Embryonic facial prominence (tissue), 1 donor: ENCODE measurements at regions not wholly inside any gene's neighbourhood (a gene's known extent, or its start where the extent isn't known, plus 50 kb on each side); places are given as distances from the start of the nearest gene placed in this dataset.

Experiments used
- DNase-seq: peaks from one replicate; pipeline ENCODE4 v3.0.0-alpha.2; 2016; ENCODE audit errors: extremely low spot score

DNA sequence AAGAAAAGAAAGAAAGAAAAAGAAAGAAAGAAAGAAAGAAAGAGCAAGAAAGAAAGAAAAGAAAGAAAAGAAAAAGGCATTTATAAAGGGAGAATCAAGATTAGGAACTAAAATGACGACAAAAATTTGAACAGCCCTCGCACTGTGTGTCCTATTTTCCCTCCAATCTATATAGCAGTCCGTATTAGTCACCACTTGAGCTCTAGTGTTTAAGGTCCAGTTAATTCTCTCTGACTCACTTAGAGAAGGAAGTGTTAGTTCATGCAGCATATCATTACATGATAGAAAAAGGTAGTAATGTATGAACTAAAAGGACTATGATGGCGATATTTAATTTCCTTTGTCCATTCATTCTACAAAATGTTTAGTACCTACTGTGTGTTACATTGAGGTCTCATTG lies 122.7 kb downstream of the CBLL2 start:
- no peak for DNase-seq

DNA sequence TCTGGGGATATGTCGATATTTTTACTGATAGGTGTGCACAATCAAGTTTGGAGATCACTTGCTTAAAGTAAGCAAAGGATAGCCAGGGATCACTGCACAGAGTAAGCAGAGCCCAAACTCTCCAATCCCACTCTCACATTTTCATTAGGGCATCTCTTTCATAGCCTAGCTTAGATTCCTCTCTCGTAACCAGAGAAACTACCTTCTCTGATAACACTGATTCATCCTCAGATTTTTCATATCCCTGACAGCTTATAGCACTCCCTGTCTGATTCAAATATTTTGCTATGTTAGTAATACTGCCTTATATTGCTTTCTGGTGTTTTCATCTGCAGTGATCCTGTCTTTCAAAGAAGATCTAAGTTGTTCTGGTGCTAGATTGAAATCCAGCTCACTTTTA lies 123.7 kb downstream of the CBLL2 start:
- no peak for DNase-seq

DNA sequence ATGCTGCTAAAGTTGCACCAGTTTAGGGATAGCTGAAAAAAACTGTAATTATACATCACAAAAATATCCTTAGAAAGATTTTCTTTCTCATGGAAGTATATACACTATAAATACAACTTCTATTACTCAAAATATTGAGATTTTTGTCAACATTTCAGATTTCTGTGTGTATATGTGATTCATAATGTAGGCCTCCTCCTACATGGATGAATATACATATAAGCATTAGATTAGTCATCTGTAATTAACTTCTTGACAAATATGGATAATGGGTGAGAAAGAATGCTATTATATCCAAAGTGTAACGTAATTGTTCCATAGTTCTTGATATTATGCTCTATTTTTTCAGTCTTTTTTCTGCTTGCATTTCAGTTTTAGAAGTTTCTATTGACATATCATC lies 124.9 kb downstream of the CBLL2 start:
- DNase-seq: no peak

DNA sequence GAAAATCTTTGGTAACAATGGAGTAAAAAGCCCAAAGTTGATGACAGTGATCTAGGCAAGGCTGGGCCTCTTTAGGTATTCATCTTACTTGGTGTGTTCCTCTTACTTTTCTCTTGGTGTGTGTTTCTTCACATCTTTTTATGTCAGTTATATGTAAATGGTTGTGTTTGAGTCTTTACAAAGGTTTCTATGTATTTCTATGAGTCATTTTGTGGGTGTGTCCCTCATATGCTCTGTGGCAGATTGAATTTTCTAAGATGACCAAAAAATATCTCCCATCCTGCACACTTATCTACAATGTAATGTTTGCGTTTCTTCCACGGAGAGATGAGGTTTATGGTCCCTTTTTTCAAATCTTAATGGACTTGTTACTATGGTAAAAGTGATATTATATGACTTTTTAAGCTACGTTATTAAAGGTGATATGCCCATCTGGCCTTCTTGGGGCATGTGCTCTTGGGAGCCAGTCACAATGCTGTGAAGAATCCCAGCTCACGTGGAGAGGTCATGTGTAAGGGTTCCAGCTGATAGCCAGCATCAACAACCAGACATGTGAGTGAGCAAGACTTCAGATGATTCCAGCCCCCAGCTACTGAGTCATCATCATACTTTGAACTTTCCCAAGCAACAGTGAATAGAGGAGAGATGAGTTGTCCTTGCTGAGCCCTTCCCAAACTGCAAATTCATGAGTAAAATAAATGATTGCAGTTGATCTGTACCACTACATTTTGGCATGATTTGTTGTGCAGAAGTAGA lies 126.9 kb downstream of the CBLL2 start:
- no peak for DNase-seq

DNA sequence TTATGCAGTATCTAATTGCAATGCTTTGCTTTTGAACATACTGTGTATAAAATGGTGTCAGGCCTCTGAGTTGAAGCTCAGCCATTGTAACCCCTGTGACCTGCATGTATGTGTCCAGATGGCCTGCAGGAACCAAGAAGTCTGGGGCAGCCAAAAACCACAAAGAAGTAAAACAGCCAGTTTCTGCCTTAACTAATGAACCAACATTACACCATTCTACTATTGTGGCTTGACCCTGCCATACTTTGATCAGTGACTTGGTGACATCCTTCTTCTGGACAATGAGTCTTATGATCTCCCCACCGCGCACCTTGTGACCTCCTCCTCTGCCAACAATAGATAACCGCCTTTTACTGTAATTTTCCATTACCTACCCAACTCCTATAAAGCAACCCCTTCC lies 131.6 kb downstream of the CBLL2 start:
- no peak for DNase-seq

DNA sequence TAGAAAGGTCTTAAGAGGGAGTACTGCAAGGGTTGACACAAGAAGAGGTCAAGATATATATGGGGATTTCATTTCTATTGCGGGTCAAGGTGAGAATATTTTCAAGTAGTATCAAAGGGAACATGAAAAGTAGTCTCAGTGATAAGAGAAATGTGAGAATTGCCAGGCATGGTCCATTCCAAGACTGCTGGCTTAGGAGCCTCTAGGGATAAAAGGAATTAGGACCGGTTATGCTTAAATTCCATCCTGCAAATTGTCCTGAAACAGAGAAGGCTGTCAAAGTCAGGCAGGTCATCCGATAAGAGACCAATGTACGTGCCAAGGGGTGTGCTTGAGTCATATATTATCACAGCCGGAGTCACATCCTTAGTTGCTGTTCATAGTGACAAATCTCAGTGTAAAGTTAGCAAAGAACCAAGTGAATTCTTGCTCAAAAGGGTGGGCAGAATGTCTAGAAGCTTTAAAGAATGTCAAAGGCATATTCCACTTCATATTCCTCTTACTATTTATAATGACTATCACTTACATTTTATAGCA lies 133.6 kb downstream of the CBLL2 start:
- no peak for DNase-seq

DNA sequence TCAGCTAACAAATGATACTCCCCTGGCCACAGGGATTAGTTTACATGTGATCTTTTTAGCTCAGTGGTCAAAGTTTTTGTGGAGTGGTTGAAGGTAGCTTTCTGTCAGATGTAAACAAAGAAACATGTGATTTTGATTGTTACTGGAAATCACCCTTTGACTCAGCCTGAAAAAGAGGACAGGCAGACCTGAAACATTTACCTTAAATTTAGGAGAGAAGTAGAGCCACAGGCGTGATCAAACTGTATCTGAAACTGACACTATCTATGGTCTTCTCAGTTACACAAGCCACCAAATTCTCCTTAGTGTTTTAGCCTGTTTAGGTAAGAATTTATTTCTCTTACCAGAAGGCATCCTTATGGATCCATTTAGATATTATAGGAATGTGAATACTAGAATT lies 136.7 kb downstream of the CBLL2 start:
- DNase-seq: no peak

DNA sequence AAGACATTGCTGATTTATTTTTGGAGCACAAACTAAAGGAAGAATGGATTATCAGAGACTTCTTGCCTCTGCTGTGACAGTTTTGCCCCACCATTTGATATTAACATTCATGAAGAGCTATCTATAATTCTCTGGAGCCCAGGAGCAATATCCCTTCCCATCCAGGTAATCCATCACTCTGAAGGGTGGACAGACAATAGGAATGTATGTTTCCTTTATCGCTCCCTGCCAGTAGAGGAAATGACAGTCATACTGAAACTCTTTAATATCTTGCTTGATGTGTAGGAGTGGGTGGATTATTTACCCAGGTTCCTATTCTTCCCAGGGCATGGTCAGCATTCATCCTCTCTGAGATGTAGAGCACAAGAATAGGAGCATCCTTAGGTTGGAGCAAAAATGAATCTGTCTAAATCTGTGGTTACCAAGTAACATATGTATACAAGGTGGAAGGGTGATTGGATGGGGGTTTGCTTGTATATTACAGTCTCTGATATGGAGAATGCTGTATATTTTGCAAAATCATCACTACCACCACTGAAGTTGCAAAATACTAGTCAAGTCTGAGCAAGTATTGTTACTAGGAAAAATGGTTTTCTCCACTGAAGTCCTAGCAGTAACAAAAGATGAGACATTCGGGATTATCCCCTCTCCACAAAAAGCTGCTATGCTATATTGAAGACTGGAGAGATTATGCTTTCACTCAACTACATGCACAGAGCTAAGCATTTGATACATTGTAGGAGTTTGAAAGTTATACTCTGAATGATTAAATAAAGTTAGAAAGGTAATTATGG lies 151.6 kb downstream of the CBLL2 start:
- no peak for DNase-seq

DNA sequence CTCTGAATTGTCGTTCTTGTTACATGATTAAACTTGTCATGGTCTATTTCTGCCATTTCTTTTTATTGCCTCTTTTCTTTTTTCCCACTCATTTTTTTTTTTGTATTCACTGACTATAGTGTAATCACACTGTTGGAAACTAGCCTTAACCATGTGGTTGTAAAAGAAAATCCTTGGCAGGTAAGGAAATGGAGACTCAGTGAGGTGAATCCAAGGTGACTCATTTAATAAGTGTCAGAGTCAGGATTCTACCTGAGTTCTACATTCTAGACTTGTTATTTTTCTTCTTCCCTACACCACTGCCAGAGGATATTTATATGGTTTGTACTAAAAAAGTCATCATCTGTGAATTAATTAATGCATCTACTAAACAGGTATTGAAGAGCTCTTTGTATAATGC lies 152.2 kb downstream of the CBLL2 start:
- no peak for DNase-seq

DNA sequence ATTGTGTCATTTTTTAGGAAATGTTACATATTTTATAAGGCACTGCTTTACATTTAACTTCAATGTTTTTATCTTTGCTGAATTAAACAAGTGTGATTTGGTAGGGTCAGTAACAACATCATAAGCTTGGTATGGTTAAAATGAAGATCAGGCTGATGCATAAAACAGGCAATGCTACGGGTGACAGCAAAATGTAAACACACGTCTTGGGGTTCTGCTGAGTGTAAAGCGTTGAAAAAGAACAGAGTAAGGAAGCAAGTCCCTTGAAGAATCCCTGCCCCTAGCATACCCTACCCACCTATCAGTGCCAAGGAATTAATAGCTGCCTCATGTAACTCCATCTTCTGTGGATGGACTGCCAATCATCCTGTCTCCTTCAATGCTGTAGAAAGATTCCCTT lies 157.0 kb downstream of the CBLL2 start:
- DNase-seq: no peak

DNA sequence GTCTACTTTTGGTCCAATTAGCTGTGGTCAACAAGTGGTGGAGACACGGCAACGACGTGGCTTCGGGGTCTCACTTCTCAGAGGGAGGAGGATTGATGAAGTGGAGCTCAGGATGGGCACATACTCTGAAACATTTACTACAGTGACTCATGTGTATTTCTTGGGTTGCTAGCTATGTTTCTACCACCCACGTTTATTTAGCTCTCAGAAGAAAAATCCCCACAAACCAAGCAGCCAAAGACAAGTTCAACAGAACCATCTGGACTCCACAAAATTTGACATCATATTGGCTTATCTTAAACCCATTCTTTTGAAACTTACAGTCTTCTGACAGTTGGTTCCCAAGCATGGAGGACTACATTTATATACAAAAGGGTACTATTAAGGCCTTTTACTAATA lies 158.0 kb downstream of the CBLL2 start:
- DNase-seq: no peak

DNA sequence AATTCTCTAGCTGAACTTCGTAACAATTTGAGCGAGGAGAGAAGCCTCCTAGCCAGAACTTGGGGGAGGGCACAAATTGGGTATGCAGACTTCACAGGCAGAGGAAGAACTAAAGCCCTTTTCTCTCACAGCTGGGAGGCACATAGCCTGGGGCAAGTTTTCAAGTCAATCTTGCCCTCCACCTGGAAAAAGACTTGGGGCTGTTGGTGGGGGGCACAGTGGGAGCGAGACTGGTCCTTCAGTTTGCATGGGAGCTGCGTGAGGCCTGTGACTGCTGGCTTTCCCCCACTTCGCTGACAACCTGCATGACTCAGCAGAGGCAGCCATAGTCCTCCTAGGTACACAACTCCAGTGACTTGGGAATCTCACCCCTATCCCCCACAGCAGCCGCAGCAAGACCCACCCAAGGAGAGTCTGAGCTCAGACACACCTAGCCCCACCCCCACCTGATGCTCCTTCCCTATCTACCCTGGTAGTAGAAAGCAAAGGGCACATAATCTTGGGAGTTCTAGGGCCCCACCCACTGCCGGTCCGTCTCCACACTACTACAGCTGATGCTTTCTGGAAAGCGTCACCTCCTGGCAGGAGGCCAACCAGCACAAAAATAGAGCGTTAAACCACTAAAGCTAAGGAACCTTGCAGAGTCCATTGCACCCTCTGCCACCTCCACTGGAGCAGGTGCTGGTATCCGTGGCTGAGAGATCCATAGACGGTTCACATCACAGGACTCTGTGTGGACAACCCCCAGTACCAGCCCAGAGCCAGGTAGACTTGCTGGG lies 160.8 kb downstream of the CBLL2 start:
- no peak for DNase-seq

DNA sequence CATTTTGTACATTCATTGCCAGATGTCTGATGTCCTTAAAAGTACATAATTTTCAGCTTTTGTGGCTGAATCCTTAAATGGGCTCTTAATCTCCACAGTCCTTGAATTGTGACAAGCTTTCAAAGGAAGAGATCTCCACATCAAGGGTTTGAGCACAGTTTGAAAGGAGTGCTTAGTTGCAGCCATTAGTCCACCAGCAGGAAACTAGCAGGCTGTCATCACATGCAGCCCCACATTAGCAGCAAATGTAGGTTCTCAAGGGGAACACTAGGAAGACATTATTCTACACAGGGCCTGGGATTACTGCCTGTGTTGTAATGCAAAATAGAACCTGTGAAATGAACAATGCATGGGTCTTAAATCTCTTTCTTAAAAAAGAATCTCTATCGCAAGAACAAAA lies 173.2 kb downstream of the CBLL2 start:
- DNase-seq: no peak

DNA sequence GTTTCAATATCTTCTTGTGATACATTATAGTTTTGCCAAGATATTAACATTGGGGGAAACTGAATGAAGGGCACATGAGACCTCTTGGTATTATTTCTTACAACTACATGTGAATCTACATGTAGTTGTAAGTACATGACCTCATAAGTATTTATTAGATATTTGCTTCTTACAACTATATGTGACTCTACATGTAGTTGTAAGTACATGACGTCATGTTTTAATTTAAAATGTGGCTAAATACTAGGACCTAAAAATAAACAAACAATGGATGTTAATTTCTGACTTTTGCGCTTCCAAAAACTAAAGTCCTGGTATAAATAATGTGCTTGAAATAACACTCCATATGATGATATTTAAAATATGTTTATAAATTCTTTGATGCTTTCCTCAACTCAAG lies 190.2 kb downstream of the CBLL2 start:
- no peak for DNase-seq

DNA sequence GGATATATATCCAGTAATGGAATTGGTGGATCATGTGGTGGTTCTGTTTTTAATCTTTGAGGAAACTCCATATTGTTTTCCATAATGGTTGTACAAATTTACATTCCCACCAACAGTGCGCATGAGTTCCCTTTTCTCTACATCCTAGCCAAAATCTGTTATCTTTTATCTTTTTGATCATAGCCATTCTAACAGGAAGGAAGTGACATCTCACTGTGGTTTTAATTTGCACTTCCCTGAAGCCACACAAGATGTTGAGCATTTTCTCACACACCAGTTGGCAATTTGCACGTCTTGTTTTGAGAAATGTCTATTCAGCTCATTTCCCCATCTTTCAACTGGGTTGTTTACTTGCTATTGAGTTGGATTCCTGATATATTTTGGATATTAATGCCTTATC lies 194.9 kb downstream of the CBLL2 start:
- DNase-seq: no peak

DNA sequence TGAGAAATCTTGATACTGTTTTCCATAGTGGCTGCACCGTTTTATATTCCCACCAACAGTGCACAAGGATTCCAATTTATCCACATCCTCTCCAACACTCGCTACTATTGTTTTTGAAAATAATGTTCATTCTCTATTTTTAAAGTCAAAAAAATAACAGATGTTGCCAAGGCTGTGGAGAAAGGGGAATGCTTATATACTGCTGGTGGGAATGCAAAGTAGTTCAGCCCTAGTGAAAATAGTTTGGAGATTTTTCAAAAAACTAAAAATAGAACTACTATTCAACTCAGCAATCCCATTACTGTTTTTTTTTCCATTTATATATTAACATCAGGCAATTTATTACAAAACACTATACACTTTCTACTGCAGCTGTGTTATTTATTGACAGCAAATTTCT lies 208.7 kb downstream of the CBLL2 start:
- no peak for DNase-seq

DNA sequence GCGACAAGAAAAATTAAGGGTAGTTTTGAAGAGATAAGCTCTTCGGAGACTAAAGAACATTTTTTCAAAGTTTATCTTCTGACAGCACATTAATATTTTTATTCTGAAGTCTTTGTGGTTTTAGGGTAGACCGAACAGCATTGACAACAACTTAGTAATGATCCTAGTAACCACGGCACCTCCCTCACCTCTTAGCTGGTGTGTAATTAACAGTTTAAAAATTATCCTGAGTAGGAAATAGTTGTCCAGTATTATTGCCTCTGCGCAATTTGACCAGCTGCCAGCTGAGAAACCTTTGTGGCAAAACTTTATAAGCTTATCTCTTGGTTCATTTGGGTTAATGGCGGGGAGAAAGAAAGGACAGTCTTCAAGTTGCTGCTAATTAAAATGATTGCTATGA lies 213.6 kb downstream of the CBLL2 start:
- DNase-seq: no peak

DNA sequence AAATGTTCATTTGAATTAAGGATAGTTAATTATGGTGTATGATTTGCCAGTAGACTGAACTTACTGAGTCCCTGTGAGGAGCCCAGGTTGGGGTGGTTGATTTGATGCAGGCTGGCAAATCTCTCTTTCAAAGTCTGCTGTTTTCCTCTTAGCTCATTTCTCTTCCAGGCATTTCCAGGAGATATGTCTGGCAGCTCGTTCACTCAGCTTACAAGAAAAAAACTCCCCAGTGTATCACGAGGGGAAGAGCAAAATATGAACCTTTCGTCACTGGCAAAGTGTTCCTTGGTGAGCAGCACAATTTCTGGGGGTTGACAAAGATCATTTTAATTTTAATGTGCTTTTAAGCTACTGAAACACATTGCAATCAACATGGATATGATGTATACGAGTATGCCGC lies 244.2 kb downstream of the CBLL2 start:
- DNase-seq: no peak

DNA sequence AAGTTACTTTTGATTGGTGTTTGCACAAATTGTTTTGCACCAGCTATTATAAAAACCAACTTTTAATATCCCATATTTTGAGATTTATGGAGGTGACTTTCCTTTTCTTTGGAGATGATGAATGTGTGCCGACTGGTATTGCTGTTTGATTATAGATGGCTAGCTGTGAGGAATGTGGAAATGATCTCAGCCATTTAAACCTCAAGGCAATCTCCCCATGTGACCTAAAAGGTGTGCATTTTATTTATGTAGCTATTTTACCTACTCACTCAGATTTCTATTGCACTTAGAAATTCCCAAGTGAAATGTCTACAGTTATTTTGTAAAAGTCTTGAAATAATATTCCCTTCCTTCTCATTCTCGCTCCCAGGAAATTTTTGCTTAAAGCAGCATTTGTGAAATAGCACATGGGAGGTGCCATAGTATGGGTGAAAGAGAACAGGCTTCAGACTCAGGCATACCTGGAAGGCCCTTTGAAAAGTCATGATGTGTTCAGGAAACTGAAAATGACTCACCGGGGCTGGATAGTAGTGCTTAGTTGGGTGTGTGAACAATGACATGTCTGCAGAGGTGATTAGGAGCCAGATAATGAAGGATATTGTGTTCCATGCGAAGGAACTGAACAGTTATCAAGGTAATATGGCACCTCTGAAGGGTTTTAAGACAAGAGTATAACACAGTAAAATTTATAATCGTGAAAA lies 247.6 kb downstream of the CBLL2 start:
- no peak for DNase-seq

DNA sequence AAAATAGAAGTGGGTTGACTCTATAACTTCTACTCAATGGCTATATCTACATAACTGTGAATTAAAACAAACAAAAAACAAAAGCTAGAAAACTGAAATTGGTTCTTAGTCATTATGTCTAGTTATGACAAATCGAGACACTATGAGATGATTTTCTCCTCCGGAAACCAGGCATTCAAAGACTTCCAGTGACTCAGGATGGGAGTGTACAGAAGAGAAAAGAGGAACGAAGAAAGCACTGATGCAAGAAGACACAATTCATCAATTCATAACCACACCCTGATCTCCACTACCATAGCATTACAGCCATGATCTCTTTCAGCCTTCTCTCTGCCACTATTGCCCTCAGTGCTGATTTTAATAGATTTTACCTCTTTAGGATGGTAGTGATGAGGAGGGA lies 253.6 kb downstream of the CBLL2 start:
- no peak for DNase-seq

DNA sequence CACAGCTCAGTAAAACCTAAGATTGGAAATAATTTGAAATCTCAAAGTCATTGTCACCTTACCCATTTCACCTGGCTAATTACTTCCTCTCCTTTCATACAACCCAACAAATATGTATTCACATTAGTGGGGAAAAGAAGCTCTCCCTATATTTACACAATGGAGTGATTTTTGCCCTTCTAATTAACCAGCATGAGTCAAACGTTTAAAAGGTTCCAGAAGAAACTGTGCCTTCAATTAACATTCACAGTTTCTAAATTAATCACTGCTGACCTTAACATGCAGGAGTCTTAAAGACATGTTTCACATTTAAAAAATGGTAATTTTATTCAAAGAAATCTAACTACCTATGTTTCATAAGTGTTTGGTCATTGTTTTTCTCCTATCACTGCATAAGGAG lies 254.6 kb downstream of the CBLL2 start:
- DNase-seq: no peak

DNA sequence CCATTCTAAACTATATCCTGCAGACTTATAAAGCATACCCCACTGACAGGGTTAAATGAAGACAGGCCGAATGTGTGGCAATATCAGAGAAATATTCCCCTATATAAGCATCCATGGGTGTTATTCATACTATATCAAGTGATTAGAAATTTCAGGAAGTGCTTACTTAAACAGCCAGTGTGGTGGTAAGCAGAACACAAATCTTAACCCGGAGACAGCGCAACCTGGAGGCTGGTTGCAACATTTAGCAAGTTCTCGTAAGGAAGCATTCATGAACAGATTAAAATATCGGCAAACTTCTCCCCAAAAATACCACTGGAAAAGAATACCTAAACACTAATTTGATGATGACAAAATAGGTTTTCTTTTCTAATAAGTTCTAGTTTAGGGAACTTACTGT lies 261.2 kb downstream of the CBLL2 start:
- no peak for DNase-seq
